ENCODE measurements at regions not wholly inside any gene's neighbourhood (a gene's known extent, or its start where the extent isn't known, plus 50 kb on each side); places are given as distances from the start of the nearest gene placed in this dataset.

DNA sequence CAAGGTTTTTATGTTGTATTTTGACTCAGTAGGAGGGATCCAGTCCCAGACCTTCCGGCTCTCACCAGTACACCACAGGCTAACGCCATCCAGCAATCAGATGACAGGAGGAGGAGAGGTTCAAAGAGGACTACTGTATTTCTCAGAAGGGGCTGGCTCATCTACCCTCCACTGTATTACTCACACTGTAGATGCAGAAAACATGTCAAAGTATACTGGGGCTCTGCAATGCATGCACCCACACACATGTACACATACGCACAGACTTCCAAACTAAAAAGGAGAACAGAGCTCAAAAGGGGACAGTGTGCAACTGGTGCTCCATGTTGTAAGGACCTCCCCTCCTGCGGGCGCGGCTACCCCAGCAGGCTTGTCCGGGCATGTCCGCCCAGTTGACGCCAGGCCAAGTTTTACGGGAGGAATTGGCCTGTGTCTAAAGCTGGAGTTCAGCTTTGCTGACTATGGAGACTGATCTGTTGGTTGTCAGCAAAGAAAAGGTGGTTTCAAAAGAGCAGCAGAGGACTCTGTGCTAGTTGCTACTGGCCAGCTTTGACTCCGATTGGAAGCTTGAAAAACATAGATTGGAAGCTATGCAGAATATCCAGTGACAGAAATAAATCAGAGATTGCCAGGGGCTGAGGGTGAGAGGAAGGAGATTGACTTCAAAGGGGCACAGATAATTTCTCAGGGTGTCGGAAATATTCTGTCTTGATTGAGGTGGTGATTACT lies 314.2 kb downstream of the DLEU7 start:
- TF ChIP-seq GATA2 (IDR thresholded peaks at IDR 0.05; ENCODE audit: low read depth, low read length) (no peak), GATA3 (IDR thresholded peaks at IDR 0.05; ENCODE audit: low read depth, low read length) (no peak)

Data from SH-SY5Y (cell line).